Smooth muscle cell (in vitro differentiated cells): ENCODE measurements at regions not wholly inside any gene's neighbourhood (a gene's known extent, or its start where the extent isn't known, plus 50 kb on each side); places are given as distances from the start of the nearest gene placed in this dataset.

Source experiments
- DNase-seq: peaks from one replicate; lab custom pipeline; 2025; ENCODE audit not compliant: unreplicated experiment; lab: John Stamatoyannopoulos, UW
- H2AFZ ChIP-seq: fragments of 200-600 bp; sonication (generic); 2 replicates; pipeline ENCODE4 v1.6.0; 2016; ENCODE audit warnings: antibody characterized with exemption, low read depth, mild to moderate bottlenecking
- H3F3A ChIP-seq: fragments of 200-600 bp; sonication (generic); 2 replicates; pipeline ENCODE4 v1.6.0; 2017; ENCODE audit warnings: antibody characterized with exemption, low read depth
- H3K27ac ChIP-seq: fragments of 200-600 bp; sonication (generic); 2 replicates; pipeline ENCODE4 v1.5.1; 2016; ENCODE audit warnings: low read depth, mild to moderate bottlenecking
- H3K27me3 ChIP-seq: fragments of 200-600 bp; sonication (generic); 2 replicates; pipeline ENCODE4 v1.6.1; 2016; ENCODE audit warnings: low read depth, mild to moderate bottlenecking
- H3K36me3 ChIP-seq: fragments of 200-600 bp; sonication (generic); 2 replicates; pipeline ENCODE4 v1.5.1; 2016; ENCODE audit warnings: low read depth
- H3K4me1 ChIP-seq: fragments of 200-600 bp; sonication (generic); 2 replicates; pipeline ENCODE4 v1.5.1; 2016; ENCODE audit warnings: low read depth
- H3K4me2 ChIP-seq: fragments of 200-600 bp; sonication (generic); 2 replicates; pipeline ENCODE4 v1.6.0; 2016; ENCODE audit warnings: mild to moderate bottlenecking
- H3K4me3 ChIP-seq: fragments of 200-600 bp; sonication (generic); 2 replicates; pipeline ENCODE4 v1.5.1; 2016; ENCODE audit warnings: mild to moderate bottlenecking
- H3K79me2 ChIP-seq: fragments of 200-600 bp; sonication (generic); 2 replicates; pipeline ENCODE4 v1.6.0; 2016; ENCODE audit warnings: low read depth, mild to moderate bottlenecking
- H3K9ac ChIP-seq: fragments of 200-600 bp; sonication (generic); 2 replicates; pipeline ENCODE4 v1.6.0; 2016; ENCODE audit warnings: low read depth
- H3K9me3 ChIP-seq: fragments of 200-600 bp; sonication (generic); replicated peaks from 2 replicates; pipeline ENCODE4 v1.5.1; 2016; ENCODE audit warnings: low read depth
- H4K20me1 ChIP-seq: fragments of 200-600 bp; sonication (generic); 2 replicates; pipeline ENCODE4 v1.6.0; 2016; ENCODE audit warnings: low read depth
- WGBS: methylation state at CpG from one replicate; pipeline ENCODE4 v1.1.7; 2016; ENCODE audit warnings: low lambda C conversion rate; 5-methylcytosine and 5-hydroxymethylcytosine counted together
- TF ChIP-seq, protein P1 (sequence below): fragments of 200-600 bp; sonication (generic); IDR thresholded peaks from 2 replicates; pipeline ENCODE4 v1.5.1; 2017; ENCODE audit warnings: borderline replicate concordance, mild to moderate bottlenecking, antibody characterized with exemption; ENCODE audit not compliant: insufficient read depth, poor library complexity, severe bottlenecking

DNA sequence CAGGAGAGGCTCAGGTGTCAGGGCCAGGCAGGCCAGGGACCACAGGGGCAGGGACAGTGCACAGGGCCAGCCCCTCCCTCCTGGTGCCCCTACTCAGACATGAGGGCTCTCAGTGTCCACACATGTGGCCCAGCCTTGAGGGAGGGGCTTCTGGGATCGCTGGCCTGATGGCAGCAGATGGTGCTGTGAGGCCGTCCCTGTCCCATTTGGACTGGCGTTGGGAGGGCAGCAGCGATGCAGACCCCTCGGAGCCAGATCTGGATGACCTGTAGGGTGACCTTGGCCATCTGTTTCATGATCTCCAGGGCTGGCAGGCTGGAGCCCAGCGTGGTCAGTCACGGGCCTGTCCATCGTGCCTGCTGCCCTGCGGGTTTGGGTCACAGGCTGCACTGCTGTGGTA is 377.6 kb downstream of the TMEM121 start:
- Histone ChIP-seq H3K4me3 (no peak overlapping the region), H4K20me1 (no peaks in the 10 kb centered on the region), H3K9me3 (no peaks in the 10 kb centered on the region), H3K79me2 (no peaks in the 10 kb centered on the region), H3K9ac (no peak overlapping the region), H3F3A (no peaks in the 10 kb centered on the region), H3K4me1 (no peaks in the 10 kb centered on the region), H3K27me3 (no peaks in the 10 kb centered on the region), H3K27ac (no peak overlapping the region), H3K36me3 (no peaks in the 10 kb centered on the region), H3K4me2 (no peak overlapping the region), H2AFZ (no peak overlapping the region)
- TF ChIP-seq, protein P1, sequence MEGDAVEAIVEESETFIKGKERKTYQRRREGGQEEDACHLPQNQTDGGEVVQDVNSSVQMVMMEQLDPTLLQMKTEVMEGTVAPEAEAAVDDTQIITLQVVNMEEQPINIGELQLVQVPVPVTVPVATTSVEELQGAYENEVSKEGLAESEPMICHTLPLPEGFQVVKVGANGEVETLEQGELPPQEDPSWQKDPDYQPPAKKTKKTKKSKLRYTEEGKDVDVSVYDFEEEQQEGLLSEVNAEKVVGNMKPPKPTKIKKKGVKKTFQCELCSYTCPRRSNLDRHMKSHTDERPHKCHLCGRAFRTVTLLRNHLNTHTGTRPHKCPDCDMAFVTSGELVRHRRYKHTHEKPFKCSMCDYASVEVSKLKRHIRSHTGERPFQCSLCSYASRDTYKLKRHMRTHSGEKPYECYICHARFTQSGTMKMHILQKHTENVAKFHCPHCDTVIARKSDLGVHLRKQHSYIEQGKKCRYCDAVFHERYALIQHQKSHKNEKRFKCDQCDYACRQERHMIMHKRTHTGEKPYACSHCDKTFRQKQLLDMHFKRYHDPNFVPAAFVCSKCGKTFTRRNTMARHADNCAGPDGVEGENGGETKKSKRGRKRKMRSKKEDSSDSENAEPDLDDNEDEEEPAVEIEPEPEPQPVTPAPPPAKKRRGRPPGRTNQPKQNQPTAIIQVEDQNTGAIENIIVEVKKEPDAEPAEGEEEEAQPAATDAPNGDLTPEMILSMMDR: no peak
- 84% methylated on average over 9 of the region's 9 CpGs for WGBS
- DNase-seq: no peak

DNA sequence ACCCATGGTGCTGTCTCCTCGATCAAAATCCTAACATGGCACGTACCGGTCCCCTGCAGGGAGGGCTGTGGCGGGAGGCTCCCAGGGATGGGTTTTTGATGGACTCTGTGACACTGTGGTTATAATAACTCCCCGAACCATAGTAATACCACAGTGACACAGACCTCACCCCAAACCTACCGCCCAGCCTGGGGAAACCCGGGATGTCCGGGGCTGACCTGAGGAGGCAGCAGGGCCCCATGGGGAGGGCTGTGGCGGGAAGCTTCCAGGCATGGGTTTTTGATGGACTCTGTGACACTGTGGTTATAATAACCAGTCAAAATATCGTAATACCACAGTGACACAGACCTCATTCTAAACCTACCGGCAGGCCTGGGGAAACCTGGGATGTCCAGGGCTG is 378.0 kb downstream of the TMEM121 start:
- Histone ChIP-seq H3K79me2 (no peaks in the 10 kb centered on the region), H3K36me3 (no peaks in the 10 kb centered on the region), H4K20me1 (no peaks in the 10 kb centered on the region), H3K4me2 (no peak overlapping the region), H3K9me3 (no peaks in the 10 kb centered on the region), H3K4me3 (no peak overlapping the region), H2AFZ (no peak overlapping the region), H3K9ac (no peak overlapping the region), H3F3A (no peaks in the 10 kb centered on the region), H3K27ac (no peak overlapping the region), H3K27me3 (no peaks in the 10 kb centered on the region), H3K4me1 (no peaks in the 10 kb centered on the region)
- no peak for DNase-seq
- WGBS: 83% methylated on average over 11 of the region's 11 CpGs
- TF ChIP-seq, protein P1: no peak

DNA sequence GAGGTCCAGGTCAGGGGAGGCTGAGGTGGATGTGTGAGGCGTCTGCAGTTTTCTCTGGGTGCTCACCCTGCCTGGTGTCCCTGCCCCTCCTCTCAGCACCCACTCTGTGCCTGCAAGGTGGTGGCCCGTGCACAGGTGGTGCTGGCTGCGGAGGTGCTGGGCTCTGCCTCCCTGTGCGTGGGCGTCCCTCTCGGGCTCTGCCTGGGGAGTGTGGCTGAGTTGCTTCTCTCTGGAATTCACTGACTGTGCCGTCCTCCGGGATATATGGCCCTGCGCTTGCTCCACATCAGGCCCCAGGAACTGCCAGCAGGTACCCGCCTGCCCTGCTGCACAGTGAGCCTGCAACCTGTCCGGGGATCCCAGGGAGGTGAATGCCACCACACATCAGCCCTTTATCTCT is 379.1 kb downstream of the TMEM121 start:
- 86% methylated on average over 10 of the region's 11 CpGs for WGBS
- H3F3A ChIP-seq: no peaks in the 10 kb centered on the region
- TF ChIP-seq, protein P1: no peak
- H3K27ac ChIP-seq: no peak overlapping the region
- no peak overlapping the region for H3K4me3 ChIP-seq
- no peaks in the 10 kb centered on the region for H3K36me3 ChIP-seq
- no peak for DNase-seq
- H3K9me3 ChIP-seq: peaks cover 3% of the 10 kb centered on the region
- no peak overlapping the region for H3K9ac ChIP-seq
- H3K27me3 ChIP-seq: no peaks in the 10 kb centered on the region
- no peaks in the 10 kb centered on the region for H4K20me1 ChIP-seq
- H3K79me2 ChIP-seq: no peaks in the 10 kb centered on the region
- no peaks in the 10 kb centered on the region for H3K4me1 ChIP-seq
- no peak overlapping the region for H3K4me2 ChIP-seq
- no peak overlapping the region for H2AFZ ChIP-seq

DNA sequence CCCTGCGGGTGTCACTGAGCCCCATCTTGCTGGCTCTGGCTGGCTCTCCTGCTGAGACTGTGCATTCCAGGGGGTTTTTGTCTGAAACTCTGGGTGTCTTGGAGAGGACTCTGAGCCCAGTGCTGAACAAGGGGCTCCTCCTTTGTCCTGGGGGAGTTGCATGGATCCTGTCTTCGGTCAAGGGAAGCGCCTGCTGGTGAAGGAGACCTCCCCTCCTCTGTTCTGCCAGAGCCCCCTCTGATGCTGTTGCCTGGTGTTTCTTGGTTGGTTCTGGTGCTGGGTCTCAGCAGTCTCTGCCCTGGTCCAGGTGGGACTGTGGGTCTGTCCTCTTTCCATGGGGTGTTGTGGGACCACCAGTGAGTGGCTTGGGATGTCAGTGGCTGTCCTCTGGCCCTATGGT is 380.9 kb downstream of the TMEM121 start:
- no peaks in the 10 kb centered on the region for H3K4me1 ChIP-seq
- H3K27ac ChIP-seq: no peak overlapping the region
- DNase-seq: no peak
- H3K79me2 ChIP-seq: no peaks in the 10 kb centered on the region
- peaks cover 4% of the 10 kb centered on the region for H3K9me3 ChIP-seq
- no peaks in the 10 kb centered on the region for H3K36me3 ChIP-seq
- no peaks in the 10 kb centered on the region for H3F3A ChIP-seq
- TF ChIP-seq, protein P1: no peak
- H3K4me3 ChIP-seq: no peak overlapping the region
- no peak overlapping the region for H3K4me2 ChIP-seq
- no peak overlapping the region for H2AFZ ChIP-seq
- no peaks in the 10 kb centered on the region for H4K20me1 ChIP-seq
- no peaks in the 10 kb centered on the region for H3K27me3 ChIP-seq
- no peak overlapping the region for H3K9ac ChIP-seq
- WGBS: 74% methylated on average over 3 of the region's 3 CpGs
